OCI-LY7 (cell line): ENCODE measurements at regions not wholly inside any gene's neighbourhood (a gene's known extent, or its start where the extent isn't known, plus 50 kb on each side); places are given as distances from the start of the nearest gene placed in this dataset.

Source experiments
- BruUV-seq: library from RNA; stranded (reverse); fragments of 400-500 nt; replicated peaks from 2 replicates; lab custom pipeline; 2021; lab: Mats Ljungman, UMichigan
- CTCF ChIA-PET: fragments of 300-600 bp; sonication (Branson Sonifier 250); formaldehyde crosslinking; loops from one replicate; lab custom pipeline; 2022; ENCODE audit warnings: antibody characterized with exemption; ENCODE audit not compliant: unreplicated experiment; lab: Charles Lee
- POLR2A ChIA-PET: fragments of 300-600 bp; sonication (Branson Sonifier 250); formaldehyde crosslinking; loops from one replicate; lab custom pipeline; 2022; ENCODE audit warnings: antibody characterized with exemption; lab: Charles Lee
- DNase-seq: peaks from one replicate; pipeline ENCODE4 v3.0.0-alpha.2; 2015; ENCODE audit warnings: low spot score
- H2AFZ ChIP-seq: fragments of 200-600 bp; sonication (generic), shearing (Covaris generic); 2 replicates; pipeline ENCODE4 v1.6.1; 2014; ENCODE audit warnings: mild to moderate bottlenecking, antibody characterized with exemption, low read length, moderate library complexity
- H3K27ac ChIP-seq: fragments of 200-600 bp; sonication (generic); 2 replicates; pipeline ENCODE4 v1.5.1; 2014; ENCODE audit warnings: mixed run types, low read depth, mild to moderate bottlenecking, moderate library complexity, low read length, inconsistent platforms; ENCODE audit not compliant: poor library complexity, severe bottlenecking
- H3K36me3 ChIP-seq: fragments of 200-600 bp; sonication (generic); 2 replicates; pipeline ENCODE4 v1.6.1; 2014; ENCODE audit warnings: mild to moderate bottlenecking, antibody characterized with exemption, low read length, moderate library complexity, mixed read lengths; ENCODE audit not compliant: insufficient read depth
- H3K4me1 ChIP-seq: fragments of 200-600 bp; sonication (generic); 2 replicates; pipeline ENCODE4 v1.5.1; 2014; ENCODE audit warnings: mild to moderate bottlenecking, low read length; ENCODE audit not compliant: insufficient read depth, poor library complexity, severe bottlenecking
- H3K4me2 ChIP-seq: fragments of 200-600 bp; sonication (generic); 2 replicates; pipeline ENCODE4 v1.6.1; 2014; ENCODE audit warnings: mild to moderate bottlenecking, low read length
- H3K4me3 ChIP-seq: fragments of 200-600 bp; sonication (generic); 2 replicates; pipeline ENCODE4 v1.5.1; 2014; ENCODE audit warnings: mild to moderate bottlenecking, low read depth, low read length; ENCODE audit not compliant: poor library complexity, severe bottlenecking
- H3K79me2 ChIP-seq: fragments of 200-600 bp; sonication (generic); 2 replicates; pipeline ENCODE4 v1.6.1; 2016; ENCODE audit warnings: low read depth, mild to moderate bottlenecking, low read length, moderate library complexity, mixed read lengths; ENCODE audit not compliant: insufficient read depth
- H3K9me2 ChIP-seq: fragments of 200-600 bp; sonication (generic); 2 replicates; pipeline ENCODE4 v1.6.1; 2016; ENCODE audit warnings: mild to moderate bottlenecking, low read length, mixed read lengths; ENCODE audit not compliant: insufficient read depth
- H3K9me3 ChIP-seq: fragments of 200-600 bp; sonication (generic); 2 replicates; pipeline ENCODE4 v1.6.1; 2014; ENCODE audit warnings: mild to moderate bottlenecking, mixed run types, low read length, mixed read lengths
- H4K20me1 ChIP-seq: fragments of 200-600 bp; sonication (generic); 2 replicates; pipeline ENCODE4 v1.6.1; 2014; ENCODE audit warnings: mild to moderate bottlenecking, antibody characterized with exemption, low read length, moderate library complexity, mixed read lengths; ENCODE audit not compliant: insufficient read depth
- CTCF ChIP-seq: fragments of 200-600 bp; sonication (generic); conservative IDR thresholded peaks from 2 replicates; pipeline ENCODE4 v1.5.1; 2014; ENCODE audit warnings: mild to moderate bottlenecking, antibody characterized with exemption, low read length, moderate library complexity, mixed read lengths
- EZH2phosphoT487 ChIP-seq: fragments of 200-600 bp; sonication (generic); IDR thresholded peaks from 2 replicates; pipeline ENCODE4 v1.6.1; 2018; ENCODE audit warnings: low read depth, borderline replicate concordance, mild to moderate bottlenecking, mixed run types, antibody characterized with exemption, low read length, moderate library complexity, mixed read lengths
- intact Hi-C: fragments of 100-400 bp; cut with micrococcal nuclease; formaldehyde crosslinking; loops from one replicate; pipeline ENCODE4 v1.10.0; 2022; ENCODE audit not compliant: unreplicated experiment

DNA sequence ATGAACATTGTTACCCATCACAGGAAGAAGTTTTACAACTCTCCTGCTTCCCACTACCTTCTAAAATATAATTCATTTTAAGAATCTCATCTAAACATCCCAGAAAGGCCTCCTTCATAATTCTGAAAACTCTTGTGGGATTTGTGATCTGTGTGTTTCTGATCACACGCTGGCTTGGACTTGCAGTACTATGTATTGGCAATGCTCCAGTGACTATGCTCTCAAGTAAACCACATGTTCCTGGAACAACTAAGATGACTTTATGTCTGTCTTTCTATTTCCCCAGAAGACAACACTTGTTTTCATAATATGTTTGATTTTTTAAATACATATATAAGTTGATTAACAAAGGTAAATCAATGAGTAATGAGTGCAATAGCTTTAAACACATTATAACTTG lies 376.6 kb upstream of the NETO1 start:
- BruUV-seq, result no TSS peak
- H3K79me2 ChIP-seq, result no peaks in the 10 kb centered on the region

DNA sequence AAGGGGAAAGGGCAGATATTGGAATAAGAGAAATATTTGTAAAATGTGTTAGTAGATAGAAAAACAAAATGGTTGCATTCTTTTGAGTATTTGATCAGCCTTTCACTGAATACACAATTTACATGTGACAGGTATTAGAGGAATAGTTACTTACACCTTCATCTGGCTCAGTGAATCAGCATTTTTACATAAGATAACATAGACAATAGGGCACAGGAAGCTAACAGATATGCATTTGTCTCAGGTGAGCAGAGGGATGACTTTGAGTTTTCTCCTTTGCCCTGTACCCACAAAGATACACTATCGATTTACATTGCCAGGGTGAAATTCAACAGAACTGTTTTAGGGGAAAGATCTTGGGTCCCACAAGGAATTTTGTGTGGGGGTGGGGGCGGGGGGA lies 373.1 kb upstream of the NETO1 start:
- no peak for DNase-seq
- no peak overlapping the region for H3K4me3 ChIP-seq
- H3K4me2 ChIP-seq, result no peak overlapping the region
- BruUV-seq, result no TSS peak
- intact Hi-C loops, result no loop called here
- H3K27ac ChIP-seq, result no peak overlapping the region
- H3K9me3 ChIP-seq, result no peaks in the 10 kb centered on the region
- ChIA-PET CTCF (no interaction called here), POLR2A (no interaction called here)
- H2AFZ ChIP-seq, result no peak overlapping the region
- no peaks in the 10 kb centered on the region for H4K20me1 ChIP-seq
- no peaks in the 10 kb centered on the region for H3K4me1 ChIP-seq
- TF ChIP-seq EZH2phosphoT487, result no peak
- no peak for TF ChIP-seq CTCF
- H3K36me3 ChIP-seq, result no peaks in the 10 kb centered on the region
- no peaks in the 10 kb centered on the region for H3K79me2 ChIP-seq
- no peaks in the 10 kb centered on the region for H3K9me2 ChIP-seq

More for the DNA sequence above, 376.6 kb upstream of the NETO1 start:
- H3K4me1 ChIP-seq, result no peaks in the 10 kb centered on the region
- intact Hi-C loops, result no loop called here
- no peak overlapping the region for H3K4me3 ChIP-seq
- TF ChIP-seq EZH2phosphoT487, result no peak
- TF ChIP-seq CTCF, result no peak
- H3K9me3 ChIP-seq, result no peaks in the 10 kb centered on the region
- H4K20me1 ChIP-seq, result no peaks in the 10 kb centered on the region
- H3K4me2 ChIP-seq, result no peak overlapping the region
- ChIA-PET POLR2A (no interaction called here), CTCF (no interaction called here)
- H3K36me3 ChIP-seq, result no peaks in the 10 kb centered on the region
- no peak for DNase-seq
- H3K9me2 ChIP-seq, result no peaks in the 10 kb centered on the region
- no peak overlapping the region for H2AFZ ChIP-seq
- H3K27ac ChIP-seq, result no peak overlapping the region

DNA sequence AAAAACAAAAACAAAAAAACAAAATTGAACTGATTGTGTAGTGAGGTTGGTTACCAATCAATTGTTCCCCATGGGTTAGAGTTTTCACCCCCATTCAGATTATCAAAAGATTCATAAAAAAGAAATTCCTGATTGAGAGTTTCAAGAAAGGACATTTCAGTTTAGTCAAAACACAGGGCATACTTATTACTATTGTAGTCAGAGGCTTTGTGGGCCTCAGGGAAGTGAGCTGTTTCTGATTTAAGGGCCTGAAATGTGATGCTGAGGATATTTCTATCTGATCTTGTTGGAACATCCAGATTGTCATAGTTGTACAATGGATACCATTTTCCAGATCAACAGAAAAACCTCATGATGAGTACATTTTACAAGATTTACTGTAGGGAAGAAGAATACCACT lies 368.1 kb upstream of the NETO1 start:
- H4K20me1 ChIP-seq, result no peaks in the 10 kb centered on the region
- TF ChIP-seq CTCF, result no peak
- no peak for TF ChIP-seq EZH2phosphoT487
- H3K4me2 ChIP-seq, result no peak overlapping the region
- H3K79me2 ChIP-seq, result no peaks in the 10 kb centered on the region
- H3K36me3 ChIP-seq, result no peaks in the 10 kb centered on the region
- intact Hi-C loops, result no loop called here
- POLR2A ChIA-PET, result no interaction called here
- BruUV-seq, result no TSS peak
- DNase-seq, result no peak
- H2AFZ ChIP-seq, result no peak overlapping the region
- no peaks in the 10 kb centered on the region for H3K4me1 ChIP-seq
- no peaks in the 10 kb centered on the region for H3K9me2 ChIP-seq
- no peak overlapping the region for H3K27ac ChIP-seq
- CTCF ChIA-PET, result no interaction called here
- no peak overlapping the region for H3K4me3 ChIP-seq
- H3K9me3 ChIP-seq, result no peaks in the 10 kb centered on the region
